SK-N-SH (cell line): ENCODE measurements at regions not wholly inside any gene's neighbourhood (a gene's known extent, or its start where the extent isn't known, plus 50 kb on each side); places are given as distances from the start of the nearest gene placed in this dataset.

Experiments
- CTCF ChIA-PET: fragments of 300-600, 350-600 bp; formaldehyde crosslinking; extraction: SDS; loops from one replicate; lab custom pipeline; 2021; lab: Yijun Ruan, JAX
- POLR2A ChIA-PET: fragments of 350-600 bp; sonication (Branson Sonifier 250); formaldehyde crosslinking; extraction: SDS; loops from one replicate; lab custom pipeline; 2020; ENCODE audit warnings: antibody characterized with exemption, inconsistent platforms; lab: Yijun Ruan, JAX
- DNase-seq: peaks from one replicate; pipeline ENCODE4 v3.0.0; 2012
- H2AFZ ChIP-seq: fragments of 200-600 bp; sonication (generic); 2 replicates; pipeline ENCODE4 v1.8.1; 2016; ENCODE audit warnings: antibody characterized with exemption, mild to moderate bottlenecking, low read depth
- H3F3A ChIP-seq: fragments of 200-600 bp; sonication (generic); replicated peaks from 2 replicates; pipeline ENCODE3; 2016; ENCODE audit warnings: antibody characterized with exemption, mild to moderate bottlenecking; ENCODE audit not compliant: insufficient read depth
- H3K27ac ChIP-seq, 2 experiments: fragments of 200-500 bp in 1 of 2; fragments of 200-600 bp in 1 of 2; sonication (Bioruptor generic) in 1 of 2; sonication (generic), shearing (Covaris generic) in 1 of 2; 2 replicates each; pipeline versions ENCODE4 v1.5.1 to v1.6.1; 2014 to 2016; ENCODE audit warnings: low read depth in 2 of 2, inconsistent platforms in 1 of 2, low read length in 1 of 2, mild to moderate bottlenecking in 1 of 2, mixed read lengths in 1 of 2
- H3K27me3 ChIP-seq: fragments of 200-600 bp; sonication (generic), shearing (Covaris generic); 2 replicates; pipeline ENCODE4 v1.6.1; 2016; ENCODE audit warnings: mixed run types; ENCODE audit not compliant: insufficient read depth
- H3K36me3 ChIP-seq, 2 experiments: fragments of 200-500 bp in 1 of 2; fragments of 200-600 bp in 1 of 2; sonication (Bioruptor generic) in 1 of 2; sonication (generic) in 1 of 2; replicated peaks in 1 of 2; 2 replicates each; pipeline versions ENCODE3 to v1.5.1; 2014 to 2016; ENCODE audit warnings: low read length in 1 of 2, mild to moderate bottlenecking in 1 of 2; ENCODE audit not compliant: insufficient read depth in 2 of 2, control insufficient read depth in 1 of 2
- H3K4me1 ChIP-seq, 2 experiments: fragments of 200-500 bp in 1 of 2; fragments of 200-600 bp in 1 of 2; sonication (Bioruptor generic) in 1 of 2; sonication (generic), shearing (Covaris generic) in 1 of 2; 2 replicates each; pipeline versions ENCODE4 v1.5.1 to v1.6.1; 2014 to 2016; ENCODE audit warnings: low read depth in 1 of 2, low read length in 1 of 2, mixed run types in 1 of 2; ENCODE audit not compliant: insufficient read depth in 2 of 2, control insufficient read depth in 1 of 2
- H3K4me2 ChIP-seq: fragments of 200-600 bp; sonication (generic), shearing (Covaris generic); 2 replicates; pipeline ENCODE4 v1.6.1; 2017; ENCODE audit warnings: mixed run types
- H3K4me3 ChIP-seq, 2 experiments: fragments of 200-500 bp in 1 of 2; fragments of 200-600 bp in 1 of 2; sonication (Bioruptor generic) in 1 of 2; sonication (generic), shearing (Covaris generic) in 1 of 2; 2 replicates each; pipeline versions ENCODE4 v1.5.1 to v1.8.1; 2014 to 2016; ENCODE audit warnings: low read depth in 2 of 2, inconsistent platforms in 1 of 2, low read length in 1 of 2, mild to moderate bottlenecking in 1 of 2, mixed read lengths in 1 of 2, moderate library complexity in 1 of 2
- H3K79me2 ChIP-seq: fragments of 200-600 bp; sonication (generic); 2 replicates; pipeline ENCODE4 v1.8.1; 2017; ENCODE audit warnings: mild to moderate bottlenecking; ENCODE audit not compliant: insufficient read depth
- H3K9ac ChIP-seq: fragments of 200-600 bp; sonication (generic); 2 replicates; pipeline ENCODE4 v1.6.1; 2017; ENCODE audit warnings: mixed run types
- H3K9me2 ChIP-seq: fragments of 200-600 bp; sonication (generic); 2 replicates; pipeline ENCODE4 v1.6.1; 2017; ENCODE audit warnings: mixed run types
- H3K9me3 ChIP-seq: fragments of 200-600 bp; sonication (generic); 2 replicates; pipeline ENCODE4 v1.6.1; 2017; ENCODE audit warnings: mixed run types, mild to moderate bottlenecking, moderate library complexity
- H4K20me1 ChIP-seq: fragments of 200-600 bp; sonication (generic); 2 replicates; pipeline ENCODE4 v1.6.1; 2017; ENCODE audit warnings: mild to moderate bottlenecking, mixed run types; ENCODE audit not compliant: insufficient read depth
- FOXJ3 ChIP-seq: sonication (generic); formaldehyde crosslinking; IDR thresholded peaks from 2 replicates; pipeline ENCODE4 v1.5.1; 2020; ENCODE audit warnings: mild to moderate bottlenecking, missing genetic modification reagents
- GABPA ChIP-seq: IDR thresholded peaks from 2 replicates; pipeline ENCODE4 v1.4.0; 2012; ENCODE audit warnings: low read depth, mild to moderate bottlenecking
- GATA2 ChIP-seq: sonication (generic); formaldehyde crosslinking; IDR thresholded peaks from 2 replicates; pipeline ENCODE4 v1.5.0; 2020; ENCODE audit warnings: mild to moderate bottlenecking, missing genetic modification reagents
- MEF2A ChIP-seq: IDR thresholded peaks from 2 replicates; pipeline ENCODE4 v1.4.0; 2012; ENCODE audit warnings: low read depth, borderline replicate concordance
- MXI1 ChIP-seq: IDR thresholded peaks from 2 replicates; pipeline ENCODE4 v1.6.1; 2012; ENCODE audit warnings: mild to moderate bottlenecking, low read depth, low read length, improper control_type of control experiment
- POLR2AphosphoS5 ChIP-seq: IDR thresholded peaks from 2 replicates; pipeline ENCODE4 v1.6.1; 2012; ENCODE audit warnings: low read depth, low read length
- RAD21 ChIP-seq: IDR thresholded peaks from 2 replicates; pipeline ENCODE4 v1.6.1; 2012; ENCODE audit warnings: mild to moderate bottlenecking, low read length
- SMC3 ChIP-seq: IDR thresholded peaks from 2 replicates; pipeline ENCODE4 v1.6.1; 2012; ENCODE audit warnings: low read depth, low read length, improper control_type of control experiment
- TAF1 ChIP-seq: IDR thresholded peaks from 2 replicates; pipeline ENCODE4 v1.6.1; 2012; ENCODE audit warnings: low read depth, mild to moderate bottlenecking, low read length, moderate library complexity, borderline replicate concordance
- YY1 ChIP-seq: IDR thresholded peaks from 2 replicates; pipeline ENCODE4 v1.4.0; 2012; ENCODE audit warnings: low read depth, mild to moderate bottlenecking
- WGBS: methylation state at CpG from one replicate; pipeline ENCODE4 v1.1.6; 2017; ENCODE audit warnings: low lambda C conversion rate; 5-methylcytosine and 5-hydroxymethylcytosine counted together
- TF ChIP-seq, protein P1 (sequence below): IDR thresholded peaks from 2 replicates; pipeline ENCODE4 v1.4.0; 2012; ENCODE audit warnings: low read depth, borderline replicate concordance
- TF ChIP-seq, protein P2 (sequence below): IDR thresholded peaks from 2 replicates; pipeline ENCODE4 v1.4.0; 2012; ENCODE audit warnings: low read depth, borderline replicate concordance
- TF ChIP-seq, protein P3 (sequence below): IDR thresholded peaks from 2 replicates; pipeline ENCODE4 v1.4.0; 2012; ENCODE audit warnings: low read depth
- TF ChIP-seq, protein P4 (sequence below): IDR thresholded peaks from 2 replicates; pipeline ENCODE4 v1.6.1; 2012; ENCODE audit warnings: mild to moderate bottlenecking, low read depth, low read length, moderate library complexity

DNA sequence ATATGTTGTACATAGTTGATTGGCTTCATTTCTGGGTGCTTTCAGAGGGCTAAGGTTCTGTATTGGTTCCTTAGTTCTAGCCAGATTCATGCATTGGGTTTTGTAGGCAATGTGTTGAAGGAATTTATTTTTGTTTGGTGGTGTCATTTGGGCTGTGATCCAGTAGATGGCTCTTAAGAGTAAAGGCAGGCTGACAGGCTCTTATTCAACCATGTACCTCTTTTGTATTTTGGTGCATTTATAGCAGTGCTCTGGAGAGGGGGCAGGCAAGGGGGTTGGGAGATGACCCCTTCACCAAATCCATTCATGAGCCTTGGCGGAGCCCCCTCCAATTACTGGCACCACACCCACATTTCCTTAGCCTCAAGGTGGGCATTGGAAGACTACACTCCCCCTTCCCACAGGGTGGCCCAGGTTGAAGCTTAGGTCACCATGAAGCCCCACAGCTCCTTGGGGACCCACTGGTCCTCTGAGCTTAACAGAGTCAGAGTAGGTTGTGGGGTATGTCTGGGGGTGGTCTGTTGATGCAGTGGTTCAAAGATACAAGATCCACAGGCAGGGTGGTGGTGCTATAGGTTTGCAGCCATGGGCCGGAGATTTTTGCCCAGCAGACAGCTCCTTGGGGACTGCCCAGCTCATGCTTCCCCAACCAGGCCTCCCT is 143.0 kb upstream of the GNPDA2 start:
- no peaks in the 10 kb centered on the region for H3K9me3 ChIP-seq
- H3K4me2 ChIP-seq, result no peak overlapping the region
- TF ChIP-seq POLR2AphosphoS5 (no peak), RAD21 (0 out of 2 replicates have a peak, but pooled peaks have one; percentile 11), MEF2A (no peak), TAF1 (no peak)
- no peak overlapping the region for H3K9ac ChIP-seq
- no peaks in the 10 kb centered on the region for H3K27me3 ChIP-seq
- no peaks in the 10 kb centered on the region for H3K4me1 ChIP-seq
- no peaks in the 10 kb centered on the region for H3F3A ChIP-seq
- ChIA-PET POLR2A (no interaction called here), CTCF (interaction anchor here (1.0 kb wide), 1 partner anchor 10 kb away, joined by 3 read pairs; no protein-coding TSS in a partner anchor)
- no peak overlapping the region for H2AFZ ChIP-seq
- H3K79me2 ChIP-seq, result no peaks in the 10 kb centered on the region
- no peak overlapping the region for H3K27ac ChIP-seq
- 17% methylated on average over 1 of the region's 2 CpGs for WGBS
- H3K4me3 ChIP-seq, result no peak overlapping the region
- no peaks in the 10 kb centered on the region for H4K20me1 ChIP-seq
- no peaks in the 10 kb centered on the region for H3K9me2 ChIP-seq
- H3K36me3 ChIP-seq, result no peaks in the 10 kb centered on the region
- no peak for DNase-seq

DNA sequence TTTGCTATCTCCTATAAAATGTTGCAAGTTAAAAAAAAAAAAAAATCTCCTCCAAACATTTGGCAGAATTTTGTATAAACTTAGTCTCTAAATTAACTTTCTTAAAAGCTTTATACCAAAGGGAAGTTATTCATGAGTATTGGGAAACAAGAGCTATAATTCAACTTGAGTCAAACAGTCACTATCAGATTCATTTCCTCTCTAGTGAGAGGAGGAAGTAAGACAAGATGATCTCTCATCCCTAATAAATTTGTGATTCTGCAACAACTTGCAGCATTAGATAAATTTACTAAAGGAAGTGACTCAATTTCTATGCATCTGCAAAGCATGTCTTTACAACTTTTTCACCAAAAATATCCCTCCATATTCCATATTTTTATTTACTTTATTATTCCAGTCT is 135.4 kb upstream of the GNPDA2 start:
- H3K27ac ChIP-seq, result no peak overlapping the region
- H3K9ac ChIP-seq, result no peak overlapping the region
- H3K36me3 ChIP-seq, result no peaks in the 10 kb centered on the region
- no peaks in the 10 kb centered on the region for H3K9me2 ChIP-seq
- H3K27me3 ChIP-seq, result no peaks in the 10 kb centered on the region
- H3K4me2 ChIP-seq, result no peak overlapping the region
- no peak for DNase-seq
- H2AFZ ChIP-seq, result no peak overlapping the region
- no peak overlapping the region for H3K4me3 ChIP-seq
- ChIA-PET POLR2A (no interaction called here), CTCF (no interaction called here)
- no peak for TF ChIP-seq TAF1
- TF ChIP-seq, protein P1, sequence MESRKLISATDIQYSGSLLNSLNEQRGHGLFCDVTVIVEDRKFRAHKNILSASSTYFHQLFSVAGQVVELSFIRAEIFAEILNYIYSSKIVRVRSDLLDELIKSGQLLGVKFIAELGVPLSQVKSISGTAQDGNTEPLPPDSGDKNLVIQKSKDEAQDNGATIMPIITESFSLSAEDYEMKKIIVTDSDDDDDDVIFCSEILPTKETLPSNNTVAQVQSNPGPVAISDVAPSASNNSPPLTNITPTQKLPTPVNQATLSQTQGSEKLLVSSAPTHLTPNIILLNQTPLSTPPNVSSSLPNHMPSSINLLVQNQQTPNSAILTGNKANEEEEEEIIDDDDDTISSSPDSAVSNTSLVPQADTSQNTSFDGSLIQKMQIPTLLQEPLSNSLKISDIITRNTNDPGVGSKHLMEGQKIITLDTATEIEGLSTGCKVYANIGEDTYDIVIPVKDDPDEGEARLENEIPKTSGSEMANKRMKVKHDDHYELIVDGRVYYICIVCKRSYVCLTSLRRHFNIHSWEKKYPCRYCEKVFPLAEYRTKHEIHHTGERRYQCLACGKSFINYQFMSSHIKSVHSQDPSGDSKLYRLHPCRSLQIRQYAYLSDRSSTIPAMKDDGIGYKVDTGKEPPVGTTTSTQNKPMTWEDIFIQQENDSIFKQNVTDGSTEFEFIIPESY, result no peak
- TF ChIP-seq GATA2 (CRISPR knock-in tag), result no peak
- TF ChIP-seq, protein P2, sequence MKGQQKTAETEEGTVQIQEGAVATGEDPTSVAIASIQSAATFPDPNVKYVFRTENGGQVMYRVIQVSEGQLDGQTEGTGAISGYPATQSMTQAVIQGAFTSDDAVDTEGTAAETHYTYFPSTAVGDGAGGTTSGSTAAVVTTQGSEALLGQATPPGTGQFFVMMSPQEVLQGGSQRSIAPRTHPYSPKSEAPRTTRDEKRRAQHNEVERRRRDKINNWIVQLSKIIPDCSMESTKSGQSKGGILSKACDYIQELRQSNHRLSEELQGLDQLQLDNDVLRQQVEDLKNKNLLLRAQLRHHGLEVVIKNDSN, result no peak
- TF ChIP-seq YY1, result no peak
- TF ChIP-seq MXI1, result no peak
- no peak for TF ChIP-seq FOXJ3 (CRISPR knock-in tag)
- TF ChIP-seq MEF2A, result no peak
- TF ChIP-seq GABPA, result no peak
- TF ChIP-seq, protein P3, sequence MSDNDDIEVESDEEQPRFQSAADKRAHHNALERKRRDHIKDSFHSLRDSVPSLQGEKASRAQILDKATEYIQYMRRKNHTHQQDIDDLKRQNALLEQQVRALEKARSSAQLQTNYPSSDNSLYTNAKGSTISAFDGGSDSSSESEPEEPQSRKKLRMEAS, result no peak
- TF ChIP-seq, protein P4, sequence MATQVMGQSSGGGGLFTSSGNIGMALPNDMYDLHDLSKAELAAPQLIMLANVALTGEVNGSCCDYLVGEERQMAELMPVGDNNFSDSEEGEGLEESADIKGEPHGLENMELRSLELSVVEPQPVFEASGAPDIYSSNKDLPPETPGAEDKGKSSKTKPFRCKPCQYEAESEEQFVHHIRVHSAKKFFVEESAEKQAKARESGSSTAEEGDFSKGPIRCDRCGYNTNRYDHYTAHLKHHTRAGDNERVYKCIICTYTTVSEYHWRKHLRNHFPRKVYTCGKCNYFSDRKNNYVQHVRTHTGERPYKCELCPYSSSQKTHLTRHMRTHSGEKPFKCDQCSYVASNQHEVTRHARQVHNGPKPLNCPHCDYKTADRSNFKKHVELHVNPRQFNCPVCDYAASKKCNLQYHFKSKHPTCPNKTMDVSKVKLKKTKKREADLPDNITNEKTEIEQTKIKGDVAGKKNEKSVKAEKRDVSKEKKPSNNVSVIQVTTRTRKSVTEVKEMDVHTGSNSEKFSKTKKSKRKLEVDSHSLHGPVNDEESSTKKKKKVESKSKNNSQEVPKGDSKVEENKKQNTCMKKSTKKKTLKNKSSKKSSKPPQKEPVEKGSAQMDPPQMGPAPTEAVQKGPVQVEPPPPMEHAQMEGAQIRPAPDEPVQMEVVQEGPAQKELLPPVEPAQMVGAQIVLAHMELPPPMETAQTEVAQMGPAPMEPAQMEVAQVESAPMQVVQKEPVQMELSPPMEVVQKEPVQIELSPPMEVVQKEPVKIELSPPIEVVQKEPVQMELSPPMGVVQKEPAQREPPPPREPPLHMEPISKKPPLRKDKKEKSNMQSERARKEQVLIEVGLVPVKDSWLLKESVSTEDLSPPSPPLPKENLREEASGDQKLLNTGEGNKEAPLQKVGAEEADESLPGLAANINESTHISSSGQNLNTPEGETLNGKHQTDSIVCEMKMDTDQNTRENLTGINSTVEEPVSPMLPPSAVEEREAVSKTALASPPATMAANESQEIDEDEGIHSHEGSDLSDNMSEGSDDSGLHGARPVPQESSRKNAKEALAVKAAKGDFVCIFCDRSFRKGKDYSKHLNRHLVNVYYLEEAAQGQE, result no peak
- TF ChIP-seq SMC3, result no peak
- no peaks in the 10 kb centered on the region for H3F3A ChIP-seq
- H3K4me1 ChIP-seq, result no peaks in the 10 kb centered on the region; a peak in 1 of 4 replicates
- H3K9me3 ChIP-seq, result no peaks in the 10 kb centered on the region
- no peaks in the 10 kb centered on the region for H4K20me1 ChIP-seq
- no peaks in the 10 kb centered on the region for H3K79me2 ChIP-seq
